HG03039 (cell line): ENCODE measurements at regions not wholly inside any gene's neighbourhood (a gene's known extent, or its start where the extent isn't known, plus 50 kb on each side); places are given as distances from the start of the nearest gene placed in this dataset.
A peak's percentile ranks its signal among the peaks of the same experiment; 100 is the strongest.

ENCODE experiments used
- ATAC-seq: cut with Tn5 transposase; IDR thresholded peaks from one replicate; pipeline ENCODE4 v1.9.1; 2021; ENCODE audit warnings: mild to moderate bottlenecking, moderate library complexity; ENCODE audit not compliant: unreplicated experiment

GRCh38 chr3:68328049-68328448, 604.3 kb downstream of the TAFA4 start:
- no peak for ATAC-seq

GRCh38 chr3:68315964-68316363, 616.4 kb downstream of the TAFA4 start:
- ATAC-seq = no peak

- no peak for ATAC-seq
These were observed 616.8 kb downstream of the TAFA4 start for GRCh38 chr3:68315546-68315945.

- no peak for ATAC-seq
These were observed 625.8 kb downstream of the TAFA4 start for GRCh38 chr3:68306571-68306970.

- no peak for ATAC-seq
These were observed 636.9 kb downstream of the TAFA4 start for GRCh38 chr3:68295457-68295856.

GRCh38 chr3:68290333-68290732, 635.9 kb upstream of the SUCLG2 start:
- ATAC-seq = no peak

GRCh38 chr3:68288085-68288484, 633.7 kb upstream of the SUCLG2 start:
- ATAC-seq = no peak

GRCh38 chr3:68287101-68287500, 632.7 kb upstream of the SUCLG2 start:
- no peak for ATAC-seq

GRCh38 chr3:68274286-68274685, 619.9 kb upstream of the SUCLG2 start:
- no peak for ATAC-seq

- ATAC-seq = no peak
These were observed 616.7 kb upstream of the SUCLG2 start for GRCh38 chr3:68271145-68271544.

GRCh38 chr3:68256635-68257223, 602.3 kb upstream of the SUCLG2 start:
- no peak for ATAC-seq

- peak; percentile 51 for ATAC-seq
These were observed 594.9 kb upstream of the SUCLG2 start for GRCh38 chr3:68249265-68249664.

GRCh38 chr3:68242606-68243005, 588.2 kb upstream of the SUCLG2 start:
- no peak for ATAC-seq

- ATAC-seq = no peak
These were observed 585.1 kb upstream of the SUCLG2 start for GRCh38 chr3:68239542-68239941.

GRCh38 chr3:68234076-68234780, 579.8 kb upstream of the SUCLG2 start:
- ATAC-seq = no peak

GRCh38 chr3:68228856-68229255, 574.4 kb upstream of the SUCLG2 start:
- no peak for ATAC-seq

- ATAC-seq = no peak
These were observed 566.4 kb upstream of the SUCLG2 start for GRCh38 chr3:68220832-68221231.

- no peak for ATAC-seq
These were observed 557.2 kb upstream of the SUCLG2 start for GRCh38 chr3:68211637-68212036.

- no peak for ATAC-seq
These were observed 556.2 kb upstream of the SUCLG2 start for GRCh38 chr3:68210635-68211034.

- no peak for ATAC-seq
These were observed 552.9 kb upstream of the SUCLG2 start for GRCh38 chr3:68207327-68207726.

- ATAC-seq = no peak
These were observed 552.2 kb upstream of the SUCLG2 start for GRCh38 chr3:68206524-68207117.

GRCh38 chr3:68186733-68187132, 532.3 kb upstream of the SUCLG2 start:
- no peak for ATAC-seq
